Brain microvascular endothelial cell (primary cell): ENCODE measurements at regions not wholly inside any gene's neighbourhood (a gene's known extent, or its start where the extent isn't known, plus 50 kb on each side); places are given as distances from the start of the nearest gene placed in this dataset.

ENCODE experiments used
- DNase-seq: peaks from one replicate; pipeline ENCODE4 v3.0.0-alpha.2; 2020
- H3K27ac ChIP-seq: fragments of 250-450 bp; sonication (Bioruptor Pico); 2 replicates; pipeline ENCODE4 v1.5.1; 2020; ENCODE audit warnings: mild to moderate bottlenecking, moderate library complexity
- H3K27me3 ChIP-seq: fragments of 250-450 bp; sonication (Bioruptor Pico); replicated peaks from 2 replicates; pipeline ENCODE4 v1.5.1; 2020; ENCODE audit warnings: mild to moderate bottlenecking
- H3K36me3 ChIP-seq: fragments of 250-450 bp; sonication (Bioruptor Pico); replicated peaks from 2 replicates; pipeline ENCODE4 v1.5.1; 2020; ENCODE audit warnings: mild to moderate bottlenecking
- H3K4me3 ChIP-seq: 2 replicates; pipeline ENCODE4 v1.5.1; 2011; ENCODE audit warnings: low read depth, mild to moderate bottlenecking, control low read depth, low read length, moderate library complexity
- in situ Hi-C: cut with HindIII; loops from 2 replicates; pipeline ENCODE4 v1.10.0; 2017; ENCODE audit warnings: low sequenced_read_pairs, low pct_ligation_motif_present
- TF ChIP-seq, protein P1 (sequence below): IDR thresholded peaks from 2 replicates; pipeline ENCODE4 v1.5.1; 2011; ENCODE audit warnings: low read depth, mild to moderate bottlenecking, moderate library complexity, low read length, control low read depth, inconsistent platforms; ENCODE audit errors: missing control alignments

DNA sequence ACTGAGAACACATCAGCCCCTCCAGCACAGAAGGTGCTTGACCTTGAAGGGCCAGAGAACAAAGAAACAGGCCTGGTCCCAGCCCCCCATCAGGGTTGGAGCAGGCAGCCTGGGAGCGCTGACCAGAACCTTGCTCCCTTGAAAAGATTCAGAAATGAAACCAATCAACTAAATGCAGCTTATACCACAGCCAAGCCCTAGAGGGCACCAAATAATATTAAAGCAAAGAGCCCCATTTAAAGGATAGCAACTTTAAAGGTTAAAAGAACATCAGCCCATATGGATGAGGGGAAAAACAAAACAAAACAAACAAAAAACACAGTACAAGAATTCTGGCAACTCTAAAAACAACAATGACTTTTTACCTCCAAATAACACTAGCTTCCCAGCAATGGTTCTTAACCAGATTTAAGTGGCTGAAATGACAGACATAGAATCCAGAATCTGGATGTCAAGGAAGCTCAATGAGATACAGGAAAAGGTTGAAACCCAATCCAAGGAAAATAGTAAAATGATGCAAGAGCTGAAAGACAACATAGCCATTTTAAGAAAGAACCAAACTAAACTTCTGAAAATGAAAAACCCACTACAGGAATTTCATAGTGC lies 471.9 kb downstream of the MTRR start:
- in situ Hi-C loops = no loop called here
- no peak overlapping the region for H3K4me3 ChIP-seq
- TF ChIP-seq, protein P1, sequence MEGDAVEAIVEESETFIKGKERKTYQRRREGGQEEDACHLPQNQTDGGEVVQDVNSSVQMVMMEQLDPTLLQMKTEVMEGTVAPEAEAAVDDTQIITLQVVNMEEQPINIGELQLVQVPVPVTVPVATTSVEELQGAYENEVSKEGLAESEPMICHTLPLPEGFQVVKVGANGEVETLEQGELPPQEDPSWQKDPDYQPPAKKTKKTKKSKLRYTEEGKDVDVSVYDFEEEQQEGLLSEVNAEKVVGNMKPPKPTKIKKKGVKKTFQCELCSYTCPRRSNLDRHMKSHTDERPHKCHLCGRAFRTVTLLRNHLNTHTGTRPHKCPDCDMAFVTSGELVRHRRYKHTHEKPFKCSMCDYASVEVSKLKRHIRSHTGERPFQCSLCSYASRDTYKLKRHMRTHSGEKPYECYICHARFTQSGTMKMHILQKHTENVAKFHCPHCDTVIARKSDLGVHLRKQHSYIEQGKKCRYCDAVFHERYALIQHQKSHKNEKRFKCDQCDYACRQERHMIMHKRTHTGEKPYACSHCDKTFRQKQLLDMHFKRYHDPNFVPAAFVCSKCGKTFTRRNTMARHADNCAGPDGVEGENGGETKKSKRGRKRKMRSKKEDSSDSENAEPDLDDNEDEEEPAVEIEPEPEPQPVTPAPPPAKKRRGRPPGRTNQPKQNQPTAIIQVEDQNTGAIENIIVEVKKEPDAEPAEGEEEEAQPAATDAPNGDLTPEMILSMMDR = peak; percentile 46
- no peaks in the 10 kb centered on the region for H3K36me3 ChIP-seq
- peak overlapping the region; percentile 37 for H3K27ac ChIP-seq
- H3K27me3 ChIP-seq = no peaks in the 10 kb centered on the region
- DNase-seq = peak; percentile 57

DNA sequence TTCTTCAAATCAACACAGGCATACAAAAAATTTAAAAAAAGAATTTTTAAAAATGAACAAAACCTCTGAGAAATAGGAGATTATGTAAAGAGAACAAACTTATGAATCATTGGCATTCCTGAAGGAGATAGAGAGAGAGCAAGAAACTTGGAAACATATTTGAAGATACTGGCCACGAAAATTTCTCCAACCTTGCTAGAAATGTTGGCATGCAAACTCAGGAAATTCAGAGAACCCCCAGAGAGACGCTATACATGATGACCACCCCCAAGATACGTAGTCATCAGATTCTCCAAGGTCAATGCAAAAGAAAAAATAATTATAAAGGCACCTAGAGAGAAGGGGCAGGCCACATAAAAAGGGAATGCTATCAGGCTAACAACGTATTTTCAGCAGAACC lies 472.5 kb downstream of the MTRR start:
- peak overlapping the region; percentile 37 for H3K27ac ChIP-seq
- H3K27me3 ChIP-seq = no peaks in the 10 kb centered on the region
- TF ChIP-seq, protein P1 = no peak
- H3K4me3 ChIP-seq = no peak overlapping the region
- in situ Hi-C loops = no loop called here
- H3K36me3 ChIP-seq = no peaks in the 10 kb centered on the region
- DNase-seq = peak; percentile 57

DNA sequence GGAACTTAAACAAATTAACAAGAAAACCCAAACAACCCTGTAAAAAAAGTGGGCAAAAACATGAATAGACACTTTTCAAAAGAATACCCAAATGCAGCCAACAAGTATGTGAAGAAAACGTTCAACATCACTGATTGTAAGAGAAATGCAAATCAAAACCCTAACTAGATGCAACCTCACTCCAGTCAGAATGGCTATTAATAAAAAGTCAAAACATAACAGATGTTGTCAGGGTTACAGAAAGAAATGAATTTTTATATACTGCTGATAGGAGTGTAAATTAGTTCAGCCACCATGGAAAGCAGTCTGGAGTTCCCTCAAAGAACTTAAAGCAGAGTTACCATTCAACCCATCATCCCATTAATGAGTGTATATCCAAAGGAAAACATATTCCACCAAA lies 479.0 kb downstream of the MTRR start:
- H3K4me3 ChIP-seq = no peak overlapping the region
- H3K27me3 ChIP-seq = no peaks in the 10 kb centered on the region
- TF ChIP-seq, protein P1 = no peak
- no peak for DNase-seq
- H3K27ac ChIP-seq = no peak overlapping the region
- in situ Hi-C loops = no loop called here
- H3K36me3 ChIP-seq = no peaks in the 10 kb centered on the region

DNA sequence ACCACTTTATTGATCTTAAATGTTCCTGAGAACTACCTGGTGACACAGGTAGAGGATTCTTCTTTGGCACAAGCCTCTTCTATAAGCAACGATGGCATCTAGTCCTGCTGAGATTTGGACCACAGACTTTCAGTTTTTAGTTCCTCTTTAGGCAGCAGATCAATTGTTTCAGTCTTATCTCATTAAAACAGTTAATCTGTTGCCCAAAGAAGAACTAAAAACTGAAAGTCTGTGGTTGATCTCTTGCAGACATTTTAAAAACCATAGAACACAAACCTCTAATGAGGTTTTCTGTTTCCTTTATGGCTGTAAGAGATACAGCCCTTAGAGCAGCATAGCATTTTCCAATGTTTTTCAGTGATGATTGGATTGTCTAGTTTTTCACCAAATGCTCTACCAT lies 480.9 kb downstream of the MTRR start:
- DNase-seq = no peak
- TF ChIP-seq, protein P1 = no peak
- Histone ChIP-seq H3K4me3 (no peak overlapping the region), H3K27ac (no peak overlapping the region), H3K27me3 (no peaks in the 10 kb centered on the region), H3K36me3 (no peaks in the 10 kb centered on the region)
- in situ Hi-C loops = no loop called here

DNA sequence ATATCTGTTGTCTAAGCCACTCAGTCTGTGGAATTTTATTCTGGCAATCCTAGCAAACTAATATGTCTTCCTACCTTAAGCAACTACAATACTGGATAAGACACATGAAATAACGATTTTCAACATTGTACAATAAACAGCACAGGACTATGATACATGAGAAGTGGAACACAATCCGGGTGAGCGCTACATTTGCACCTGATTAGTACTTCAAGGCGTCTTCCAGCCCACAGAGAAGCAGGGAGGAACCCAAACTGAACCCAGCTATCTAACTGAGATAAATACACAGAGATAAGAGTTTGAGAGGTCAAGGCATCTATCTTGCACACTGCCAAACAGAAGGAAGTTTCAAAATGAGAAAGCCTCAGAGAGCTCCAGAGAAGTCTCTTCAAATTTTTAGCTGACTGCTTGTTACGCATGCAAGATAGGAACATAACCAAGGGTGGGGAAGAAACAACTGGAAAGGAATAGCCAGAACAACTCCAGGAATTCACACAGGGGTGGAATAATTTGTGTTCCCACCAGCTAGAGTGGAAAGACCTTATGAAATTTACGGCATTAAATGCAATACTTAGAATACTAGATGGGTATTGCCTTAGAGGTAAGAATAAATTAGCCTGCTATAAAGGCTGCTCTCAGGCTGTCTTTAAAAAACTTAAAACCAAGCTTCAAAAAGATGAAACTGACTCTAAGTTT lies 481.8 kb downstream of the MTRR start:
- Histone ChIP-seq H3K4me3 (no peak overlapping the region), H3K36me3 (no peaks in the 10 kb centered on the region), H3K27ac (no peak overlapping the region), H3K27me3 (no peaks in the 10 kb centered on the region)
- no peak for DNase-seq
- in situ Hi-C loops = no loop called here
- TF ChIP-seq, protein P1 = no peak
